HG02943 (cell line): ENCODE measurements at regions not wholly inside any gene's neighbourhood (a gene's known extent, or its start where the extent isn't known, plus 50 kb on each side); places are given as distances from the start of the nearest gene placed in this dataset.

Experiments used
- ATAC-seq: cut with Tn5 transposase; IDR thresholded peaks from one replicate; pipeline ENCODE4 v1.9.1; 2021; ENCODE audit warnings: mild to moderate bottlenecking, low read depth, moderate library complexity; ENCODE audit not compliant: unreplicated experiment

DNA sequence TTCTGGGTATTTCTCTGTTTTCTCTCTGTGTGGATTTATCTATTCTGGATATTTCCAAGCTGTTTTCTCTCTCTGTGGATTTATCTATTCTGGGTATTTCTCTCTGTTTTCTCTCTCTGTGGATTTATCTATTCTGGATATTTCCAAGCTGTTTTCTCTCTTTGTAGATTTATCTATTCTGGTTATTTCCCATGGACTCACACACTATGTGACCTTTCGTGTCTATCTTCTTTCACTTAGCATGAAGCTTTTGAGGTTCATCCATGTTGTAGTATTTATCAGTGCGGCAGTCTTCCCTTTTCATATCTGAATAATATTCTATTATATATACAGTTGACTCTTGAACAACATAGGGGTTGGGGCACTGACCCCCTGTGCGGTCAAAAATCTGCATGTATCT, 435.0 kb upstream of the CNTNAP2 start:
- no peak for ATAC-seq

DNA sequence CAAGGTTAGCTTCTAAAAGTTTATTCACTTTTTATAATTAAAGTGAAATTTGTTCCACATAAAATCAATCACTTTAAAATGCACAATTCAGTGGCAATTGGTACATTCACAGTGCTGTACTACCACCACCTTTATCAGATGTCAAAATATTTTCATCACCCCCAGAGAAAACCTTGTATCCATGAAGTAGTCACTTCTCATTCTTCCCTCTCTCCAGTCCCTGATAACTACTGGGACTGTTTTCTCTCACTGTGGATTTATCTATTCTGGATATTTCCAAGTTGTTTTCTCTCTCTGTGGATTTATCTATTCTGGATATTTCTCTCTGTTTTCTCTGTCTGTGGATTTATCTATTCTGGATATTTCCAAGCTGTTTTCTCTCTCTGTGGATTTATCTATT, 435.4 kb upstream of the CNTNAP2 start:
- ATAC-seq = no peak

DNA sequence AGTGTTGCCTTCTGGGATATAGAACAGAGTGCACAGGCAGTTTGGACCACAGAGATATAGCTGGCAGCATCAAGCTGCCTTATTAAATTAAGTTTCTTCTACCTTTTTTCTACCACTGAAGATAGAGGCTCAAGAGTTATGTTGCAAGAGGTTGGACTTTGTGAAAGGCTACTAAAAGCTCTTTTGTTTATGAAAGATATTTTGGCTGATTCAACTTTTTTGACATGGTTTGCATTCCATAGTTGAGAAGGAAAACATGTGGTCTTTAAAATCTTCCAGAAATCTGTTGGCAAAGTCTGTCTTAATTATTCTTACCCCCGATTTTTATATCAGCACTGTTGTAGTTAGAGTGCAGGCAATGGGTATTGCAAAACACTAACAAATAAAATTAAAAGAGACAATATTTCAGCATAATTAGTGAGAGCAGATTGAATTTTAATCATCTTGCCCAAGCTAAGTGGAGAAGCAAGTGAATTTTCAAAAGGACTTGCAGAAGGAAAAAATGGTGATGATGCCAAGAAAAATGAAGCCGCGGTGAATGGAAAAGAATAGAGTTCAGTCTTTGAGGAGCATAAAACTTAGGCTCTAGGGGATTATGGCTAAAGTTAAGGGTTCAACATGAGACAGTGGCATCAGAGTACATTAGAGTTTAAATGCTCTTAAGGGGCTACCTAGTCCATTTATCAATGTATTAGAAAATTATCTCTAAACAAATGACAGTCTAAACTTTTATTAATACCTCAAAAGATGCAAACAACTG, 450.9 kb upstream of the CNTNAP2 start:
- ATAC-seq = no peak

DNA sequence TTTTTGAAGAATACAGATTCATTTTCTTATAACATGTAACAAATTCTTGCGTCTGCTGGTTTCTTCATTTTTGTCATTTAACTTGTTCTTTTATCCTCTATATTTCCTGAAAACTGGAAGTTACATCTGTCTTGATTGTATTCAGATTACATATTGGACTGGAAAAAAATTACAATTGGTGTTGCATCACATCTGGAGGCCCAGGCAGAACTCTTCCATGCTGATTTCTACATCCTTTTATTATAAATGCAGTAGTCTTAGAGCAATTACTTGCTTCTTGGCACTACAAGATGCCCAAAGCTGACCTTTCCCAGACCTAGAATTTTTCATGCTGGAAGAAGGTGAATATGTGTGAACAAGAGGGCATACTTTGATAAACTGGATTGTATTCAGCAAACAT, 460.9 kb upstream of the CNTNAP2 start:
- ATAC-seq = no peak

DNA sequence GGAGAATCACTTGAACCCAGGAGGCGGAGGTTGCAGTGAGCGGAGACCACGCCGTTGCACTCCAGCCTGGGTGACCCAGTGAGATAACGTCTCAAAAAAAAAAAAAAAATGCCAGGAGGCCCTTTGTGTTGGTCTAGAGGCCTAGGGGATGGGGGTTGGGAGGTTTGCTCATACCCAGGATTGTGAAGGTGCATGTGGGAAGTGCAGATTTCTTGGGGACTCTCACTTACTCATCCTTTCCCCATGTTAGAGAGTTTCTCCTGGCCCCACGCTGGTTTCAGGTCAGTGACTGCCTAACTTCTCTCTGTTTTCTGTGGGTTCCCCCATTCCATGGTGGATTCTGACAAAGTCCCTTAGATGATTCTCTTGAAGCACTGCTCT, 471.5 kb upstream of the CNTNAP2 start:
- ATAC-seq = no peak

DNA sequence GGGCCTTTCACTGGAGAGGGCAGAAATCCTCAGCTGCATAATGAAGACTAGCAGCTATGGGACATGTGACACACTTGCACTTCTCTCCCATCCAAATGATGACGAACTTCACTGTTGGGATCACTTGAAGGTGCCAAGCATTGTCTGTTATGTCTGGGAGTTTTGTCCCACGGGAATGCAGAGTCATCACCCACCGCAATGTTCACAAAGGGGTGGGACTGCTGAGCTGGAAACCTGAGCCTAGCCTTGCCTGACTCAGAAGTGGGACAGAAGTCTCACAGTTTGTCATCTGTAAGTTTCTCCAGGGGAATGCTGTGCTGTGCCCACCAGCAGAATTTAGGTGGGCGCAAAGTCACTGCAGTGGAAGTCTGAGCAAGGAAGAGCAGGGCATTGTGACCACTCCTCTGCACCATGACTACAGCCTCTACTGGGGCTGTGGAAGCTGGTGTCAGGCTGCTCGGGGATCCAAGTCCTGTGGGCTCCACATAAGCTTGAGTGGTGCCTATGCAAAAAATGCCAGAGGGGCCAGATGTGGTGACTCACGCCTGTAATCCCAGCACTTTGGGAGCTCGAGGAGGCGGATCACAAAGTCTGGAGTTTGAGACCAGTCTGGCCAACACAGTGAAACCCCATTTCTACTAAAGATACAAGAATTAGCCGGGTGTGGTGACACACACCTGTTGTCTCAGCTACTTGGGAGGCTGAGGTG, 472.0 kb upstream of the CNTNAP2 start:
- ATAC-seq = no peak

DNA sequence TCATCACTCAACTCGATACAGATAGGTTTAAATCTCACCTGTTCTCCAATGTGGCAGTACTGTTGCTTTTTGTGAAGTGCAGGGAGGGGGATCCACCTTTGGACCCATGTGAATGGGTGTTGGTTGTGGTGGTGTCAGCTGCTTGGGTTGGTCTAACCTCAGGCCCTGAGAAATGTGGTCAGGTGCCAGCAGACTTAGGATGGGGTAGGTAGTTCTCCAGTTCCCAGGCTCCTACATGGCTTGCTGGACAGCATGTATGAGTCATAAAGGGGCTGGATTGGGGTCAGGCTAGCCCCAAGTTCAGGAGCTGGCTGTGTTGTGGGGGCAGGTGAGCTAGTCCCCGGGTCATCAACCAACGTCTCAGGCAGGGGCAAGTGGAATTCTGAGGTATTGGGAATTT, 472.6 kb upstream of the CNTNAP2 start:
- no peak for ATAC-seq

DNA sequence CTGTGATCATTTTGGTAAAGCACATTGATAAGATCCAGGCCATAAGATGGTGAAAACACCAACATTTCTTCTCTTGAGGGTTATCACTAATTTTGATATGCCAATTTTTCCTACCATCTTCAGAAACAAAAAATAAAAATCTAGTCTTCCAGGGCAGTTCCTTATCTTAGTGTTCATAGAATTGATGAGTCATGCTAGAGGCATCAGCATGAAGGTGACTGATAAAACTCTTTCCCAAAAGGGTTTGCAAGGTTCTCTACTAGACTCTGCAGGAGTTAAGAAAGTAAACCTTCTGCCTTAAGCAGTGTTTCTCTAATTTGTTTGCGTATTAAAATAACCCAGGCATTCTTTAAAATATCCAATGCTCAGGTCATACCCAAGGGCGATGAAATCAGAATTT, 483.1 kb upstream of the CNTNAP2 start:
- ATAC-seq = no peak

DNA sequence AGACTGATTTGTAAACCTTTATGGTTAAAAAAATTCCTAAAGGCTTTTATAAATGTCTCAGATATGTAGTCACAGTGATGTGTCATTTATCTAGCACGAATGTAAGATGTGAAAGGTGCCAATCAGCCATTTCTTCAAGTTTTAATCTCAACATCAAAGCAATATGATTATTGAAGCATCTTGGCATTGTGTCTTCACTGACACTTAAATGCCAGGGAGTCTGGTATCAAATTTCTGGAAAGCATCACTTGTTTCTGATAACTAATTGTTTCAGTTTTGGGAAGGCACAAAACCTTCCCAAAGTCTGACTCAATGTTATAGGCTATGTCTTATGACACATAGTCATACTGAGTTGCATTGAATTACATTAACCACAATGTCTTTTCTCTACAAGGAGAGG, 492.0 kb upstream of the CNTNAP2 start:
- no peak for ATAC-seq

DNA sequence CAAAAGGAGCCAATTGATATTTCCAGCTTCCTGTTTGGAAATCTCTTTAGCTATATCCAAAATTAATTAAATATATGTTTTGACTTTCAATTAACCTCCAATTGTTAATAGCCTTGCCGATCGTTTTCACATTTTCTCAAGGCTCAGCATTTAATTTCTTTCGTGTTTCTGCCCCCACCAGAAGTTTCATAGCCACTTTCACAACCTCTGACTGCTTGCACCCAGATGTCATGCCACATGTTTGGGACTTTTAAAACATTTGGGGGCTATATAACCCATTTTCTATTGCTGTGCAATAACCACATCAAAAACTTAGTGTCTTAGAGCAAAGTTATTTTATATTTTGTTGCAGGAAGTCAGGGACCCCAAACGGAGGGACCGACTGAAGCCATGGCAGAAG, 510.6 kb upstream of the CNTNAP2 start:
- ATAC-seq = no peak

DNA sequence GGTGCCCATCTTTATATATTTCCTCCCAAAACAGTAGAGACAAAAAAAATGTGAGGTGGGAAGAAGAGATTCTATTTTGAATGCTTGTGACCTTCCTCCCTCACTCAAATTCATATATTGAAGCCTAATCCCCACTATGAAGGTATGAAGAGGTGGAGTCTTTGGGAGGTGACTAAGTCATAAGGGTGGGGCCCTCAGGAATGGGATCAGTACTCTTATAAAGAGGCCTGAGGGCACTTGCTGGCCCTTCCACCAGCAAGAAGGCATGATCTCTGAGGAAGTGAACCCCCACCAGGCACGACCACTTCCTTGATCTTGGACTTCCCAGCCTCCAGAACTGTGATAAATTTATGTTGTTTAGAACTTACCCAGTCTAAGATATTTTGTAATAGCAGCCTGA, 517.2 kb upstream of the CNTNAP2 start:
- no peak for ATAC-seq

DNA sequence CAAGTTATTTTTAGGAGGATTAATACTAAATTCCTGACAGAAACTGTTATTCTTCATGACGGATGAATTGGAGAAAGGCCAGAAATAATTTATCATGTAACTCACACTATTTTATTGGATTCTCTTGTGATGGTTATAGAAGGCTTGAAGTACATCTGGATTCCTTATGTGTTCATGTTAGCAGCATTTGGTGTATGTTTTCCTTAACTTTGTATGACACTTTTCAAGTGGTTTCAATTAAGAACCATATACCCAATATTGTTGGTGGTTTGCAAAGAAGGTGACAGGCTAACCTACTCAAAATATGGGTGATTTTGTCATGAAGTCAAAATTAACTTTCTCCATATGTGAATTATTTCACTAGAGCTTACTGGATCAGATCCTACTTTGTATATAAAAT, 532.2 kb upstream of the CNTNAP2 start:
- ATAC-seq = no peak

DNA sequence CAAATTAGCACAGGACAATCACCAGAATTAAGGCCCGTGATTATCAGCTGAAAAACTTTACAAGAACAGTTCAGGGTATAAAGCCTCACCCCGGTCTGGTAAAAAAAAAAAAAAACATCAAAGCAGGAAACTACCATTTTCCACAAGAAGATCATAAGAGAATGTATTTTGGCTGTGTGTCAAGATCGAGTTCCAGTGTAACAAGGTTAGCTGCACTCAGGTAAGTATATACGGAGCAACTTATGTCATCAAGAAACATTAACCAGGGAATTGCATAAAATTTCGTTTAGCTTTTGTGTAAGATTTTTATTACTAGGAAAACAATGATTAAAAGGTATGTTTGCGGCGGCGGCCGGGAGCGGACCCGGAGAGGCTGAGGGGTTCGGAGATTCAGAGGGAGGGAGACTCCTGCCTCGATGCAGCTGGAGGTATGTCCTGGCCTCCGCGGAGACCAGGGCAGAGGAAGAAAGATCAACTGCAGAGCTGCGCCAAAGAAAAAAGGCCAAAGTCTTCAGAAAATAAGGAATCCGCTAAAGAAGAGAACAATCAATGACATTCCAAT, 533.8 kb upstream of the CNTNAP2 start:
- no peak for ATAC-seq

DNA sequence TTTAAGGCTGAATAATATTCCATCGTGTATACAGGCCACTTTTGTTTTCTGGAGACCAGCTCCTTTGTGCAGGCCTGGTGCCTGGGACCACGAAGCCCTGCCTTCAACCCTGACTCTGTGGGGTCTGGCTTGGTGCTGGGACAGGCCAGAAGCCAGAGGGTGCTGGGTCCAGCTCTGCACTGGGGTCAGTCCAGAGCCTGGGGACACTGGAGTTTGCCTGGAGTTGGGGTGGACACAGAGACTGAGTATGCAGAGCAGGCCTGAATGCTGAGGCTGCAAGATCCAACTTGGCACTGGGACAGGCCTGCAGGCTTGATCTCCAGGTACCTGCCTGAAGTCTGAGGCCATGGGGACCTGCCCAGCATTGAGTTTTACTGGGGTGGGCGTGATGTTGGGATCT, 558.8 kb upstream of the CNTNAP2 start:
- ATAC-seq = no peak

DNA sequence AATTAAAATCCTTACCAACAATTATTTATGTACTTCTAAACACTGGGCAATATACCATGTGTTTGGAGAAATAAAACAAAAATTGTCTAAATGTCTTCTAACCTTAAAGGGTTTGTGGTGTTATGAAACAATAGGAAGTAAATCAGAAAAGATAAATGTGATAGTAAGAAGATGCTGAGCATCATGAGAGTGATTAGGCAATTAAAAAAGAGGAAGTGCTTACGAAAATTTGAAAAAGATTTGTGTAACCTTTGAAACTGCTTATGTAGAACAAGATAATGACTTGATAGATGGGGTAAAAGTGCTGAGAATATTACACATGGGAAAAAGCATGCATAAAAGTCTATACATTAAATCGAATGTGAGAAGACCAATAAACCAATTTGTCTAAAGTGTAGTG, 573.4 kb upstream of the CNTNAP2 start:
- ATAC-seq = no peak

DNA sequence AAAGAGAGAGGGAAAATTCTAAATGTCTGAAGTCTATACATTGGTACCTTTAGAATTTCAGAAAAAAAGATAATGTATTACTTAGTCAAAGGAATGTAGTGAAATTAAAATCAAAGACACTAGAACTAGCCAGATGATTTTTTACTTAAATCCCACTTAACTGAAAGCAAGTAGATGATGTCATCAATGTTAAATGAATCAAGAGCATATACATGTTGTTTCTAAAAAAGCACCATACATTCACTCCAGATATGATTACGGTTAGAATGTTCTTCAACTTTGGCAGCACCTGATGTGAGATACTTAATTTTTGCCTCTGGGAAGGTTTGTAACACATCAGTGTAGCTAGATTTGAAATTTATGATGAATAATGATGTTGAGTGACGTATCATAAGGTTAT, 576.7 kb upstream of the CNTNAP2 start:
- no peak for ATAC-seq

DNA sequence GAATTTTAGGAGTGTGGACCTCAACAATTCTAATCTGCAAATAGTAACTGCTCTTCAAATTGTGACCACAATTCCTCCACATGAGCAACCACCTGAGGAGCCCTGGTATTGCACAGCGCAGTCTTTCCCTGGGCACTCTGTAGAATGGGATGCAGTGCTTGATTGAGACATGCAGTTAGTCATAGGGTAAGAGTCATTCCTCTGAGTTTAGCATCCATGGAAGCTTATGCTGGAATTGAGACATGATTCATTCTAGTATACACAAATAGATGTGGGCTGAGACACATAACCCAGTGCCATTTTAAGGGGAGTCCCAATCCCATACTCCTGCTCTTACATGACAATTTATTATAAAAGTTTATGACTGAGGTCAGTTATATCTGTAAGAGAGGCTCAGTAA, 582.3 kb upstream of the CNTNAP2 start:
- ATAC-seq = no peak

DNA sequence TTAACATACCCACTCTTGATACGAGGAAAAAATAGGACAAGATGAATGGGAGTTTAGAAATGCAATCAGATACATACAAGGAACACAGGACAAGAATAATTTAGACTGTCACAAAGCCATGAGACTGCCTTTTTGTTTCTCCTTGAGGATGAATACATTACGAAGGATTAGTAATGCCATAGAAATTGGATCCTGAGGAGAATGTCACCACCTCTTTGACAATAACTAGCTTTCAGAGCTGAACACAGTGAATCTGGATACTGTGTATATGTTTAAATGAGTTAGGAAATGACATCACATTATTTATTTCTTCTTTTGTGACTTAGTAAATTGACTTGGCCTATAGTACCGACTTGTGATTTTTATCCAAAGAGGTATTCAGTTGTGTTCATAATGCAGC, 596.3 kb upstream of the CNTNAP2 start:
- no peak for ATAC-seq

DNA sequence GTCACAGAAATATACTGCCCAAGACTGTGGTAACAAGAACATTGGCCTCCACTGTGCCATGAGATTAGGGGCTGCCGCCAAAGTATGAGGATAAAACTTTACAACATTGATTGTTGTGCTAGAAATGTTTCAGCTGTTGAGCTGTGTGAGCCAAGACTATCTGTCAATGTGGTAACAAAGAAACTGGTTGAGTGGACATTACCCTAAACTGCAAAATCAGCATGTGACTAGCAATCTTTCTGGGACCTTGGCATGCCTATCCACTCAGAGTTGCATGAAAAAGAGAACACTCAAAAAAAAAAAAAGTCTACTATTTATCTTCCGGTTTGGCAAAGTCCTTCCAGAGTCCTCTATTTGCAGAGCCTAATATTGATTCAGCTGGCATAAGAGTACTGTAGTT, 605.6 kb upstream of the CNTNAP2 start:
- no peak for ATAC-seq

DNA sequence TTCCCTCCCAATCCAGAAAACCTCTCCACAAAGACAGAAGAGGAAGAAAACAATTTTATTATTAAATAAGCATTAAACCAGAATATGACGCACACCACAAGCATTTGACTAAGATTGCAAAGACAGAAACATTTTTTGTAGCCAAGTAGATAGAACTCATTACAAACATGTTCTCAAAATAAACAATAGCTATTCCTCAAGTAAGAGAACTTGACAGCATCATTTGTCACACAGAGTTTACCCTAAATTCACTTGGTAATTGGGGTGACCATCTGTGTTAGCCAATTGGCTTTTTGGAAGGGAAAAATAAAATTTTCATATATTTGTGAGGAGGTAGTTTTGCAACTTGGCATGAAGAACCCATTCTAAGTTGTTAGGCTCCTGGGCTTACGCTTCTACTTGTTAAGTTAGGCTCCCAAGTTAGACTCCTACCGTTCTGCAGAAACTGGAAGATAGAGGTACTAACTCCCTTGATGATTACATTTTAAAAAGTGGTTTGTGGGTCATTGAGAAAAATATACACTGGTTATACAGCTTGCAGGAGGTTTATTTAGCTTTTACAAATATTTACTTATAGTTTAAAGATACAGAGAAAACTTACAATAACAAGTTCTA, 618.6 kb upstream of the CNTNAP2 start:
- ATAC-seq = no peak

DNA sequence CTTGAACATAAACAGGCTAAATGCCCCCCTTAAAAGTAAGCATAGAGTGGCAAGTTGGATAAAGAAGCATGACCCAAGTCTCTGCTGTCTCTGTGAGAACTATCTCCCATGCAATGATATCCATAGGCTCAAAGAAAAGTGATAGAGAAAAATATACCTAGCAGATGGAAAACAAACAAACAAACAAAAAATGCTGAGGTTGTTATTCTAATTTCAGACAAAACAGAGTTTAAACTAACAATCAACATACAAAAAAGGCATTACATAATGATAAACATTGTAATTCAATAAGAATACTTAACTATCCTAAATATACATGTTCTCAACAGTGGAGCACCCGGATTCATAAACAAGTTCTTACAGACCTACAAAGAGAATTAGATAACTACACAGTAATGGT, 626.2 kb upstream of the CNTNAP2 start:
- ATAC-seq = no peak

DNA sequence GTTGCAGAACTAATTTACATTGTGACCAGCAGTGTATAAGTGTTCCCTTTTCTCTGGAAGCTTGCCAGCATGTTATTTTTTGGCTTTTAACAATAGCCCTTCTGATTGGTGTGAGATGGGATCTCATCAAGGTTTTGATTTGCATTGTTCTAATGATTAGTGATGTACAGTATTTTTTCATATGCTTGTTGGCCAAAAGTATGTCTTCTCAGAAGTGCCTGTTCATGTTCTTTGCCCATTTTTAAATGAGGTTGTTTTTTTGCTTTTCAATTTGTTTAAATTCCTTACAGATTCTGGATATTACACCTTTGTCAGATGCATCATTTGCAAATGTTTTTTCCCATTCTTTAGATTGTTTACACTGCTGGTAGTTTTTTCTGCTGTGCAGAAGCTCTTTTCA, 627.0 kb upstream of the CNTNAP2 start:
- ATAC-seq = no peak
